Endothelial cell (in vitro differentiated cells): ENCODE measurements at regions not wholly inside any gene's neighbourhood (a gene's known extent, or its start where the extent isn't known, plus 50 kb on each side); places are given as distances from the start of the nearest gene placed in this dataset.

Experiments
- DNase-seq: peaks from one replicate; pipeline ENCODE4 v3.0.0; 2021; ENCODE audit warnings: low spot score
- H3K27ac Mint-ChIP-seq: one replicate; pipeline ENCODE4 v1.8.0; 2021; ENCODE audit warnings: mixed read lengths, inconsistent platforms; ENCODE audit not compliant: unreplicated experiment
- H3K27me3 Mint-ChIP-seq: one replicate; pipeline ENCODE4 v1.8.0; 2021; ENCODE audit warnings: mild to moderate bottlenecking, moderate library complexity, mixed read lengths, inconsistent platforms; ENCODE audit not compliant: unreplicated experiment
- H3K36me3 Mint-ChIP-seq: one replicate; pipeline ENCODE4 v1.8.0; 2021; ENCODE audit warnings: mild to moderate bottlenecking, low read depth, mixed read lengths, inconsistent platforms; ENCODE audit not compliant: unreplicated experiment
- H3K4me1 Mint-ChIP-seq: one replicate; pipeline ENCODE4 v1.8.0; 2021; ENCODE audit warnings: mild to moderate bottlenecking, mixed read lengths, inconsistent platforms; ENCODE audit not compliant: unreplicated experiment
- H3K4me3 Mint-ChIP-seq: one replicate; pipeline ENCODE4 v1.8.0; 2021; ENCODE audit warnings: mild to moderate bottlenecking, mixed read lengths, inconsistent platforms; ENCODE audit not compliant: unreplicated experiment
- H3K9me3 Mint-ChIP-seq: one replicate; pipeline ENCODE4 v1.8.0; 2021; ENCODE audit warnings: mixed read lengths, inconsistent platforms; ENCODE audit not compliant: unreplicated experiment
- CTCF ChIP-seq: fragments of 200-600 bp; sonication (generic); IDR thresholded peaks from one replicate; pipeline ENCODE4 v1.5.0; 2021; ENCODE audit warnings: antibody characterized with exemption; ENCODE audit not compliant: unreplicated experiment

GRCh38 chr5:155957884-155958283 is 369.1 kb upstream of the SGCD start:
- H3K4me3 Mint-ChIP-seq: no peak overlapping the region

GRCh38 chr5:155959082-155959481 is 367.9 kb upstream of the SGCD start:
- Mint-ChIP-seq H3K27ac (no peak overlapping the region), H3K9me3 (no peaks in the 10 kb centered on the region), H3K4me1 (peaks cover 6% of the 10 kb centered on the region), H3K27me3 (peaks cover 1% of the 10 kb centered on the region), H3K36me3 (no peaks in the 10 kb centered on the region), H3K4me3 (no peak overlapping the region)
- DNase-seq: no peak
- TF ChIP-seq CTCF: no peak

More at GRCh38 chr5:155957884-155958283, 369.1 kb upstream of the SGCD start:
- no peak for DNase-seq
- H3K27ac Mint-ChIP-seq: no peak overlapping the region
- no peaks in the 10 kb centered on the region for H3K36me3 Mint-ChIP-seq
- H3K9me3 Mint-ChIP-seq: no peaks in the 10 kb centered on the region
- H3K4me1 Mint-ChIP-seq: peaks cover 13% of the 10 kb centered on the region
- TF ChIP-seq CTCF: no peak
- peaks cover 1% of the 10 kb centered on the region for H3K27me3 Mint-ChIP-seq

GRCh38 chr5:155960177-155960576 is 366.8 kb upstream of the SGCD start:
- Mint-ChIP-seq H3K36me3 (no peaks in the 10 kb centered on the region), H3K4me3 (no peak overlapping the region), H3K9me3 (no peaks in the 10 kb centered on the region), H3K27me3 (peaks cover 3% of the 10 kb centered on the region), H3K27ac (no peak overlapping the region), H3K4me1 (no peaks in the 10 kb centered on the region)
- no peak for TF ChIP-seq CTCF
- no peak for DNase-seq

GRCh38 chr5:155969537-155969936 is 357.4 kb upstream of the SGCD start:
- H3K27ac Mint-ChIP-seq: no peak overlapping the region
- H3K4me3 Mint-ChIP-seq: no peak overlapping the region
- H3K27me3 Mint-ChIP-seq: peaks cover 3% of the 10 kb centered on the region
- no peak for DNase-seq
- TF ChIP-seq CTCF: no peak
- H3K4me1 Mint-ChIP-seq: no peaks in the 10 kb centered on the region
- H3K36me3 Mint-ChIP-seq: peaks cover 3% of the 10 kb centered on the region
- no peaks in the 10 kb centered on the region for H3K9me3 Mint-ChIP-seq

GRCh38 chr5:155974369-155974768 is 352.6 kb upstream of the SGCD start:
- no peaks in the 10 kb centered on the region for H3K9me3 Mint-ChIP-seq
- H3K4me1 Mint-ChIP-seq: no peaks in the 10 kb centered on the region
- no peak overlapping the region for H3K27ac Mint-ChIP-seq
- peaks cover 3% of the 10 kb centered on the region for H3K27me3 Mint-ChIP-seq
- no peaks in the 10 kb centered on the region for H3K36me3 Mint-ChIP-seq
- H3K4me3 Mint-ChIP-seq: no peak overlapping the region
- TF ChIP-seq CTCF: no peak
- no peak for DNase-seq
